ENCODE measurements at regions not wholly inside any gene's neighbourhood (a gene's known extent, or its start where the extent isn't known, plus 50 kb on each side); places are given as distances from the start of the nearest gene placed in this dataset.

DNA sequence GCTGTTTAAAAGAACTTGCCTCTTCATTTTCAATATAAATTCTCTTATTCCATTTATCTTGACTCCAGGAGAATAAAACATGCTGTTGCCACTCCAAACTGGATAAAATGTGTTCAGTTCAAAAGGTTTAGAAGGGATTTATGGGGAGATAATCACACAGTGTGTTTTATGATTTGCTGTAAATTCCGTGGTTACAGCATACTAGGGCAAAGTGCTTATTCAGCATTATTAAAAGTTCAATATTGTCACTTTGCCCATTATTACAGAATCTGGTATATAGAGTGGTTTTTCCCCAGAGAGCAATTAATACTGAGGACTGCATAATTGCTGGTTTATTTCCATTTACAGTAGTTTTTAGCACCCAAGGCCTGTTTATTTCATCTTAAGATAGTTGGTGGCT lies 780.9 kb upstream of the RAG2 start:
- peaks cover 26% of the 10 kb centered on the region for H3K9me3 Mint-ChIP-seq

GRCh38 chr11:37372667-37373066 lies 774.6 kb upstream of the RAG2 start:
- Histone ChIP-seq H3K27ac (ENCODE audit: low read depth, low read length) (no peak overlapping the region), H3K9ac (ENCODE audit: extremely low read depth, low read length, poor library complexity, severe bottlenecking) (no peak overlapping the region), H3K4me3 (ENCODE audit: low read length) (no peak overlapping the region), H3K9me3 (ENCODE audit: control insufficient read depth, low read length) (peaks cover 24% of the 10 kb centered on the region), H3K36me3 (ENCODE audit: control insufficient read depth, insufficient read depth, low read length) (no peaks in the 10 kb centered on the region), H3K4me1 (ENCODE audit: control insufficient read depth, insufficient read depth, low read length) (no peaks in the 10 kb centered on the region), H3K27me3 (ENCODE audit: control insufficient read depth, insufficient read depth, low read length, poor library complexity, severe bottlenecking) (no peaks in the 10 kb centered on the region)
- TF ChIP-seq CTCF (conservative IDR thresholded peaks at IDR 0.05) = no peak
- Mint-ChIP-seq H3K9me3 (peaks cover 27% of the 10 kb centered on the region), H3K4me3 (no peak overlapping the region), H3K36me3 (ENCODE audit: low read depth) (no peaks in the 10 kb centered on the region), H3K27me3 (ENCODE audit: insufficient read depth) (no peaks in the 10 kb centered on the region), H3K4me1 (no peaks in the 10 kb centered on the region), H3K27ac (no peak overlapping the region)
- WGBS, 2 experiments (ENCODE audit: insufficient coverage in 1 of 2, insufficient read length in 1 of 2) = 85% methylated on average over 1 of the region's 2 CpGs; no CpG with 5 or more reads in 1 of the 2 experiments
- DNase-seq = no peak

More for the DNA sequence above, 780.9 kb upstream of the RAG2 start:
- H3K27ac Mint-ChIP-seq = no peak overlapping the region
- Histone ChIP-seq H3K9me3 (ENCODE audit: control insufficient read depth, low read length) (peaks cover 13% of the 10 kb centered on the region), H3K36me3 (ENCODE audit: control insufficient read depth, insufficient read depth, low read length) (no peaks in the 10 kb centered on the region), H3K9ac (ENCODE audit: extremely low read depth, low read length, poor library complexity, severe bottlenecking) (no peak overlapping the region), H3K27me3 (ENCODE audit: control insufficient read depth, insufficient read depth, low read length, poor library complexity, severe bottlenecking) (no peaks in the 10 kb centered on the region), H3K27ac (ENCODE audit: low read depth, low read length) (no peak overlapping the region), H3K4me1 (ENCODE audit: control insufficient read depth, insufficient read depth, low read length) (no peaks in the 10 kb centered on the region), H3K4me3 (ENCODE audit: low read length) (no peak overlapping the region)
- no peaks in the 10 kb centered on the region for H3K27me3 Mint-ChIP-seq (ENCODE audit: insufficient read depth)
- H3K4me3 Mint-ChIP-seq = no peak overlapping the region
- no peak for DNase-seq
- WGBS, 2 experiments (ENCODE audit: insufficient coverage in 1 of 2, insufficient read length in 1 of 2) = 80 to 83% methylated on average over 1 of the region's 1 CpG
- no peak for TF ChIP-seq CTCF (conservative IDR thresholded peaks at IDR 0.05)
- no peaks in the 10 kb centered on the region for H3K36me3 Mint-ChIP-seq (ENCODE audit: low read depth)
- H3K4me1 Mint-ChIP-seq = no peaks in the 10 kb centered on the region

DNA sequence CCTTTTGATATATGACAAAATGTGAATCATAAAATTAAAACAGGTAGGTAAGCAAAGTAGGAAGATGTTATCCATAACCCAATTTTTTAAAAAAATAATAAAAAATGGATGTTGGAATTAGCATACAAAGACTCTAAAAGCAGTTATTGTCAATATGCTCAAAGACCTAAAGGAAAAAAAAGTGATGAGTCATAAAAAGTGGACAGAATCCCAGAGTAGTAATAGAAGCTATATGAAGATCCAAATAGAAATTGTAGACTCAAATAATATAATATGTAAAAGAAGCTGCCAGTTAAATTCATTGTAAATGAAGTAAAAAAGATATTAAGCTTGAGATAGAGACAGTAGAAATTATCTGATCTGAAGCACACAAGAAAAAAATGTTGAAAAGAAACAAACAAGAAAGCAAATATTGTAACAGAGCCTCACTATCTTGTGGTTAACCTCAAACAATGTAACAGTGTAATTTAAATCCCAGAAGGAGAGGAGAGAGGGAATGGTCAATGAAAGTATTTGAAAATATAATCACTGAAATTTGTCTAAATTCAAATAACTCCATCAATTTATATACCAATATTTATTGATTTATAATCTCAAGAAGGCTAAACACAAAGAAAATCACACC lies 773.4 kb upstream of the RAG2 start:
- Histone ChIP-seq H3K27me3 (ENCODE audit: control insufficient read depth, insufficient read depth, low read length, poor library complexity, severe bottlenecking) (no peaks in the 10 kb centered on the region), H3K4me1 (ENCODE audit: control insufficient read depth, insufficient read depth, low read length) (no peaks in the 10 kb centered on the region), H3K9me3 (ENCODE audit: control insufficient read depth, low read length) (peaks cover 21% of the 10 kb centered on the region), H3K4me3 (ENCODE audit: low read length) (no peak overlapping the region), H3K27ac (ENCODE audit: low read depth, low read length) (no peak overlapping the region), H3K9ac (ENCODE audit: extremely low read depth, low read length, poor library complexity, severe bottlenecking) (no peak overlapping the region), H3K36me3 (ENCODE audit: control insufficient read depth, insufficient read depth, low read length) (no peaks in the 10 kb centered on the region)
- Mint-ChIP-seq H3K4me3 (no peak overlapping the region), H3K9me3 (peaks cover 16% of the 10 kb centered on the region), H3K36me3 (ENCODE audit: low read depth) (no peaks in the 10 kb centered on the region), H3K27ac (no peak overlapping the region), H3K4me1 (peaks cover 4% of the 10 kb centered on the region), H3K27me3 (ENCODE audit: insufficient read depth) (no peaks in the 10 kb centered on the region)
- TF ChIP-seq CTCF (conservative IDR thresholded peaks at IDR 0.05) = no peak
- DNase-seq = no peak
